Dermis blood vessel endothelial cell (primary cell): ENCODE measurements at regions not wholly inside any gene's neighbourhood (a gene's known extent, or its start where the extent isn't known, plus 50 kb on each side); places are given as distances from the start of the nearest gene placed in this dataset.
"Not testable (repeated sequence)": the region's sequence is repeated elsewhere in the genome, so short reads cannot be mapped to it uniquely, and the experiment has no call there.

Source experiments
- DNase-seq: peaks from one replicate; pipeline ENCODE4 v3.0.0; 2010

GRCh38 chr18:33853187-33853586 lies 275.2 kb downstream of the ASXL3 start:
- DNase-seq, result no peak

GRCh38 chr18:33851546-33852078 lies 273.6 kb downstream of the ASXL3 start:
- no peak for DNase-seq

GRCh38 chr18:33849731-33850130 lies 271.7 kb downstream of the ASXL3 start:
- DNase-seq, result no peak

- DNase-seq, result no peak
Observed at GRCh38 chr18:33844232-33844631, 266.2 kb downstream of the ASXL3 start.

DNA sequence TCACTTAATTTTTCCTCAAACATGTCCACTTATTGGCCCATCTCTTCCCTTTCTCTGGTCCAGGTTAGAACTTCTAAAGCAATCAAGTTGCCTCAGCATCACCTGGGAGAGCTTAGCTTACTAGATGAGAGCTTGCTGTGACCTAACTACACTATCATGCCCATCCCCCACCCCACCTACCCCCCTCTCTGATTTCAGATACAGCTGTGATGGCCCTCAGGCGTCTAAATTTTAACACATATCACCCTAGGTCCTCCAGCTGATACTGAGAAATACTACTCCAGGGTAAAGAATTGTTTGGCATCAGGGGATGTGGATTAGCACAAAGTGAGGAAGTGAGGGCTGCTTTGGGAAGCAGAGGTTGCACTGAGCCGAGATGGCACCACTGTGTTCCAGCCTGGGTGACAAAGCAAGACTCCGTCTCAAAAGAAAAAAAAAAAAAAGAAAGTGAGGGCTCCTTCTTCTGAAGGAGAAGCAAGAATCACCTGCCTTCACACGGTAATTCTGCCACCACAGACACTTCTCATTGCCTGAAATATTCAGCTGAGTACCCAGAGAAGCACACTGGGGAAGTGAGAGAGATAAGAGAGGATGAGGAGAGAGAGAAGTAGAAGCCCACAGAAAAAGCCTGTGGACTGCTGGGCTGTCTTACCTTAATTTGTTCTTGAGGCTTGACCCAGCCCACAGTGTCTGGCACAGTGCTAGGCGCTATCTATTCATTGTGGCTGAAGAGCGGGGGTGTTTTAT lies 263.4 kb downstream of the ASXL3 start:
- no peak for DNase-seq

DNA sequence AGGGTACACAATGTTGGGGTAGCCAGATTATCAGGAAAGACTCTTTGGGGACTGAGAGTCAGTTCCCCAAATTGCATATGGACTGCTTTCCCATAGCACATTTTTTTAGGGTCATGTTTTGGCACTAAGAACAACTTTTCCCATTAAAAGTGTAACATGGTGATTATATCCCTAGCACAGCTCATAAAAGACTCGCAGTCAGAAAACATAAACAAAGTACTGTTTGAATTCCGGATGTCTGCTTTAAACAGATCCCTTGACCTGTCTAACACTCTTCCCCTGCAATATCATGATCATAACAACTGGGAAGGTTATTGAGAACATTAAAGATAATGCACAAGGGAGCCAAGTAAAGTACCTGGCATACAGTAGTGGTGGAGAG lies 262.2 kb downstream of the ASXL3 start:
- no peak for DNase-seq

DNA sequence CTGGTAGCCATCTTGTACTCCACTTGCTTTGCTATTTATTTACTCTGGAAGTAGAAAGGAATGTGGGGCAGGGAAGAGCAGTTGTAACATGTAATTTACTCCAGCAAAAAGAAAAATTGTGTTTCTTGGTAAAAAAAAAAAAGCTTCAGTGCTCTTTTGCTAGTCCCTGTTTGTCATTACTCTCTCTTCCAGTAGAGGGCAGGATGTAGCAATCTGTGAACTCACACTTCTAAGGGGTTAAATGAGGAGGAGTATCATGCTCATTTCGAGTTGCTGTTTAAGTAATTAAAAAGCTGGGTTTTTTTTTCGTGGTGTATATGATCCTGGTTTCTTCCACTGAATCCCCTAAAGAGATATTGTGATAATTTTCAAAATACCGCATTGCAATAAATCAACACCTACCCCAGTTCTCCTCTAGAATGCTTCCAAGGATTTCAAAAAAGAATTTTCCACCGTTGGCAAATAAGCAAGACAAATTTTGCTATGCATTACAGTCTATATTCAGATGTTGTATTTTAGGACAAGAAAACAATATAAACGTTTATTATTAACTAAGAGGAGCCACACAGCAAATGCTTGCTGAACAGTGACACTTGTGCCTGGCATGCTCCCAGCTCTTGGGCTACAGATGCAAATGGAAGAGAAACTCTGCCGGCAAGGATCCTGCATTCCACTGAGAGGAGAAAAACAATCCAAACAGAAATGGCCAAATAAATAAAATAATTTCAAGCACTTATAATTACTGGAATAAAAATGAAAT lies 261.6 kb downstream of the ASXL3 start:
- DNase-seq, result peak; percentile 52

DNA sequence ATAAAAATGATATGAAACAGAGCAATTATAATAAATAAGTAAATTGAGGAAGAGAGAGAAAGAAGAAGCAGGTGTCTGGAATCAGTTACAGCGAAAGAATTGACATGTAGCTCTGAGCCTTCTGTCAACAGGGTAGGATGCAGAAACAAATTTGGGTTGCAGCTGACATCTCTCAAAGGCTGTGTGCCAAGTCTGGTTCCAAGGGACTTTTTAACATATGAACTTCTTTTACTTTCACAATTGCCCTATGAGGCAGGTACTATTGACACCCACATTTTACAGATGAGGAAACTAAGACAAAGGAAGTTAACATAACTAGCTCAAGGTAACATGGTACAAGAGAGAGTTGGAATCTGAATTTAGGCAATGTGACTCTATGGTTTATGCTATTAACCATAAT lies 260.0 kb downstream of the ASXL3 start:
- DNase-seq, result no peak

GRCh38 chr18:33837191-33837590 lies 259.2 kb downstream of the ASXL3 start:
- no peak for DNase-seq

DNA sequence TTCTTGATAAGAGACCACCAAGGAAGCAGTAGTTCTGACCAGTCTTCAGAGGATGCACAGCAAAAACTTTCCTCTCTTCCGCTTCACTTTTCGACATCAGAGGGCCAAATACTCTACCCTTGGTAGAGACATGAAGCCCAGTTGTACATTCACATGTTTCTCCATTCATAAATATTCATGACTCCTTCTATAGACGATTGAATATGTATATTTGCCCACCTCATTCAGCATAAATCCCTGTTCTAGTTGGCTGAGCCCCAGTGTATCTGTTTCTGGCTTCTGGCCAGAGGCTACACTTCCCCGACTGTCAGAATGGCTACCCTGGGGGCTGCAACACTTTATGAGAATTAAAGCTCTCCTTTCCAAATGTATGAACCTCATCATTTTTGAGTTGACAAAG lies 258.5 kb downstream of the ASXL3 start:
- no peak for DNase-seq

DNA sequence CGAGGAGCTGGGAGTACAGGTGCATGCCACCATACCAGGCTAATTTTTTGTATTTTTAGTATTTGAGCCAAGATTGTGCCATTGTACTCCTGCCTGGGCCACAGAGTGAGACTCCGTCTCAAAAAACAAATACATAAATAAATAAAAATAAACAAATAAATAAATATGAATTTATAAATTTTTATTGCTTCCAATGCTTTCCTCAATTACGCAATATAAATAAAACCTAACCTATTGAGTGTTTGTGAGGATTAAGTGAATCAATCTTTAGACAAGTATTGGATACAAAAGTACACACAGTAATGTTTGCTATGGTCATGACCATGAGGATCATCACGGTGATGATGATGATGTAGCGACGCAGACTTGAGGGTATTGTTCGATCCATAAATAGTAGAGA lies 257.4 kb downstream of the ASXL3 start:
- DNase-seq, result no peak

DNA sequence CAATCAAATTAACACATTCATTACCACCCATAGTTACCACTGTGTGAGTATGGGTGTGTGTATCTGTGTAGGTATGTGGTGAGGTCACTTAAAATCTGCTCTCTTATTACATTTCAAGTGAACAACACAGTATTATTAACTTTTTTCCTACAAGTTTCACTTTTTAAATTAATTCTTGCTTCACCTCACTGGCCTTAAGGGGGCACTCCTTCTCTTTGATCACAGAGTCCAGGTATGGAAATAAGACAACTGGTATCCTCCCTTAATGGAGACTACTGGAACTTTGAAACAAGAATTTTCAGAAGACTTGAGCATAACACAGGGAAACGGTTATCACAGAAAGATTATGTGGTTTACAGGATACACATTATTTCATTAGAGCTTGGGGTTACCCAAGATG lies 255.8 kb downstream of the ASXL3 start:
- no peak for DNase-seq

- no peak for DNase-seq
Observed at GRCh38 chr18:33831424-33831823, 253.4 kb downstream of the ASXL3 start.

DNA sequence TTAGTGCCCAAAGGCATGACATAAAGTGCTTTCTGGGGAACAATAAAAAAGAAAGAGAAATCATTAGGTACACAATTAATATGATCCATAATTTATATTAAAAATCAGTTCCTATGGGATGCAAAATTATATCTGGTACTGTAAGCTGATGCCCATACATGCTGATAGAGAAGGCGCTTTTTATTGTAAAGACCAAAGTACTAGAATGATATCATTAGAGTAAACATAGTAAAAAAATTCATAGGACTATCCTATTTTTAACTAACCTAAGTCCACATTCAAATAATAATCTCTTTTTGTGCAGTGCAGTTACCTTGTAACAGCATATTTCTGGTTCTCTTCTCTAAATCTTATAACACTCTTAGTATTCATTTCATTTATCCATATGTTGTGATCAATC lies 252.2 kb downstream of the ASXL3 start:
- DNase-seq, result no peak

- DNase-seq, result no peak
Observed at GRCh38 chr18:33828949-33829348, 250.9 kb downstream of the ASXL3 start.

GRCh38 chr18:33826151-33826550 lies 248.1 kb downstream of the ASXL3 start:
- no peak for DNase-seq

DNA sequence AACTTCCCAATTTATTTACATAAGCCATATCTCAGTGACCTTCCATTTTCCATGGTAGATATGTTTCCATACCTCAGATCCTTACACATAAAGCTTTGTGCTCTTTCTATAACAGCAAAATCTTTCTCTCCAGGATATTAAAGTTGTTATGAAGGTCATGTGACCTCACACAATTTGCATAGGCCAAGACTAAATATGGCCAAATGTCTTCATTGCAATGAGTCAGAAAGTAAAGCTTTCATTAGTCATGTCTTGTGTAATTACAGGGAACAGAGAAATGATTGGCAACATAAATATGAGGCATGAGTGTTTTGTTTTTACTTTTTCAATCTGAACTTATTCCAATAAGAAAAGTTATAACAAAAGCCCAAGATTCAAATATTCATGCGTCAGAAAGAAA lies 243.5 kb downstream of the ASXL3 start:
- no peak for DNase-seq

GRCh38 chr18:33820517-33821371 lies 242.7 kb downstream of the ASXL3 start:
- no peak for DNase-seq

GRCh38 chr18:33819692-33820343 lies 241.8 kb downstream of the ASXL3 start:
- DNase-seq, result not testable (repeated sequence)

DNA sequence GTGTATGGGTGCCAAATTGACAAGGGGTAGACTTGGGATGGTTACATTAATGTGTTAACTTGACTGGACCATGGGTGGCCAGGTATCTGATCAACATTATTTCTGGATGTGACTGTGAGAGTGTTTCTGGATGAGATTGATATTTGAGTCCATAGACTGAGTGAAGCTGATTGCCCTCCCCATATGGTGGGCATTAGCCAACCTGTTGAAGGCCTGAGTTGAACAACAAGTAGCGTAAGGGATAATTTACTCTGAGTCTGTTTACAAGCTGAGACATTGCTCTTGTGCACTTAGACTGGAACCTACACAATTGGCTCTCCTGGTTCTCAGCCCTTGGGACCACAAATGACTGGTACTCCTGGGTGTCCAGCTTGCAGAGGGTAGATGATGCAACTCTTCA lies 240.1 kb downstream of the ASXL3 start:
- DNase-seq, result no peak

- DNase-seq, result no peak
Observed at GRCh38 chr18:33817096-33817495, 239.1 kb downstream of the ASXL3 start.

DNA sequence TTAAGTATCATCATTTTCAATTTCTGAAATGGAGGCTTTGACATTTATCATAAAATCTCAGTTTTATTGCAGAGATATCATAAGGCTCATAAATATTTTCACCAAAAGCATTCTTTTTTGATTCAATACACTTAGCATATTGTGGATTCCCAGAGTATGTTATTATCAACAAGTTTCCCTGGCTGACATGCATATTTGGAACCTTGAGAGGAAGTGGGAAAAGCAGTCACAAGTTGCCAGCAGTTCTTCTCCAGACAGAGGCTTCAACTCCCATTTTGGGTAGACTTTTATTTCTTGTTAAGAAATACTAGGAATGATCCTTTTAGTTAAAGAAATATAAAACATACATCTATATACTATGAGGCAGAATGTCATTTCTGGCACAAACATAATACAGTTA lies 236.5 kb downstream of the ASXL3 start:
- no peak for DNase-seq

DNA sequence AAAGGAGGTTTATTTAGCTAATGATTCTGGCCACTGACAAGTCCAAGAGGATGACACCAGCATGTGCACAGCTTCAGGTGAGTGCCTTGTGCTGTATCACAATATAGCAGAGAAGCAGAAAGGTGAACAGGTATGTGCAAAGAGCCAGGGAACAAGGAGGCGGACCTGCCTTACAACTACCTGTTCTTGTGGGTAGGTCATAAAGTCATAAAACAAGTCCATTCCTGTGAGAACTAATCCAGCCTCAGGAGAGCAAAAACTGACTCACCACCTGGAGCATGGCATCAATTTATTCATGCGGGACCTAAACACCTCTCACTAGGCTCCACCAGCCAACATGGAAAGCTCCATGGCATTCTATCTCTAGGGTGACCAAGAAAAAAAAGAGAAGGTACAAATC lies 234.2 kb downstream of the ASXL3 start:
- DNase-seq, result no peak
